NOMO-1 treated with dmso at 0.1 percent for 144 hours (cell line): ENCODE measurements at regions not wholly inside any gene's neighbourhood (a gene's known extent, or its start where the extent isn't known, plus 50 kb on each side); places are given as distances from the start of the nearest gene placed in this dataset.

Experiments used
- DNase-seq: peaks from one replicate; lab custom pipeline; 2025; ENCODE audit not compliant: unreplicated experiment; lab: John Stamatoyannopoulos, UW

DNA sequence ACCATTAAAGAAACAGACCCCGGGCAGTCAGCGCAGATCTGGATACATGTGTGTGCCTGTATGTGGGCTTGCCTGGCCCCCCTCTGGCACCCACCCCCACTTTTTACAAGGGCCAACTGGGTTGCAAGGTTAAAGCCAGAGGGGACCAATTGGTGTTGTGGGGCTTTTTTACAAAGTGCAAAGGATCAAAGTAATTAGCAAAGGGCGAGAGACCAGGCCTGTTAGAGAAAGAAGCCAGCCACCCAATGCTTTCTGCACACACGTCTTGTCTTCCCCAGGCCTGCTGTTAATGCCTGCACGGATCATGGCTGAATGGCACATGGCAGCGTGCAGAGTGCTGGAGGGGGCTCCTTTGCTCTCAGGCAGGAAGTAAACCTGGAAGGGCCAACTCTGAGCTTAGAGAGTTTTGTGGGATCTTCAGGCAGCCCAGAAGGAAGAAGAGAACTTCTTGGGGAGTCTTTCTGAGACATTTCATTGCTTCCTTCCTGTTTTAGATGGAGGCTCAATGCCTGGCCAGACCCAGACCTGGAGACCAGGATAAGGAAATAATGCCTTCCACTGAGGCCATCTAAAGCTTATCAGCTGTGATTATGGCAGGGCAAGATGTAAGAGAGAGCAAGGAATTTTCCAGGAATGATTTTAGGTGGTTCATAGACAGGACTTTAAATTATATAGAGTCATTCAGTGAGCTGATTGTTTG, 523.4 kb upstream of the TBX3 start:
- no peak for DNase-seq

DNA sequence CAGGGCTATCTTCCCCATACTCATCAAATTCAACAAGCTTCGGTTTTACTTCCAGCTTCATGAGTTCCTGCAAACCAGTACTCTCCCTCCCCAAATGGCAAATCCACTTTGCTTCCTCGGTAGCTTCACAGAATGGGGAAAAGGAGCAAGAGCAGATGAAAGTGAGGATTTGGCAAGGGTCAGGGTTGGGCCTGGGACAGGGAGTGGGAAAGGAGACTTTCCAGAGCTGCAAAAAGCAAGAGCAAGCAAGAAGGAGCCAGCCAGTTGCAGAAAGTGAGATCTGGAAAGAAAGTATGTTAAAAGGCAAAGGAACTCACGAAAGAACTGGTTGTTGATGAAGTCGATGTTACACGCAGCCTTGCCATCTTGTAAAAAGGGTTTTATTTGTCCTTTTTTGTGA, 522.8 kb upstream of the TBX3 start:
- no peak for DNase-seq

DNA sequence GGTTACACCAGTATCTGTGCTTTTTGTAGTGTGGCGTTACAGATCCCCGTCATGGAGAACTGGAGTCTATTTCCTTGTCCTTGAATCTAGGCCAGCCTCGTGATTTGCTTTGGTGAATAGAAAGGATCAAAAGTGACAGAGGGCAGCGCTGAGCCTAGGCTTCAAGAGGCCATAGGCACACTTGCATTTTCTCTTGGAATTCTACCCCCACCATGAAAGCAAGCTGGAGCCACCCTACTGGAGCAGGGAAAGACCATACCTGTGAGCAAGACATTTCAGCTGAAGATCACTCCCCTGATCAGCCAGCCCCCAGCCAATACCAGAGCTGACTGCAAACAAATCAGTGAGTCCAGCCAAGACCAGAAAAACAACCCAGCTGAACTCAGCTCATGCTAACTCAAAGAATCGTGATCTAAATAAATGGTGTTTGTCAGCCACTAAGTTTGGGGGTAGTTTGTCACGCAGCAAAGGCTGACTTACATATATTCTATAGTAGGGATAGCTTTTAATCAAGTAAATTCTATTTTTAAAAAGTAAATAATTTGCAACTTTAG, 521.9 kb upstream of the TBX3 start:
- DNase-seq, result no peak

DNA sequence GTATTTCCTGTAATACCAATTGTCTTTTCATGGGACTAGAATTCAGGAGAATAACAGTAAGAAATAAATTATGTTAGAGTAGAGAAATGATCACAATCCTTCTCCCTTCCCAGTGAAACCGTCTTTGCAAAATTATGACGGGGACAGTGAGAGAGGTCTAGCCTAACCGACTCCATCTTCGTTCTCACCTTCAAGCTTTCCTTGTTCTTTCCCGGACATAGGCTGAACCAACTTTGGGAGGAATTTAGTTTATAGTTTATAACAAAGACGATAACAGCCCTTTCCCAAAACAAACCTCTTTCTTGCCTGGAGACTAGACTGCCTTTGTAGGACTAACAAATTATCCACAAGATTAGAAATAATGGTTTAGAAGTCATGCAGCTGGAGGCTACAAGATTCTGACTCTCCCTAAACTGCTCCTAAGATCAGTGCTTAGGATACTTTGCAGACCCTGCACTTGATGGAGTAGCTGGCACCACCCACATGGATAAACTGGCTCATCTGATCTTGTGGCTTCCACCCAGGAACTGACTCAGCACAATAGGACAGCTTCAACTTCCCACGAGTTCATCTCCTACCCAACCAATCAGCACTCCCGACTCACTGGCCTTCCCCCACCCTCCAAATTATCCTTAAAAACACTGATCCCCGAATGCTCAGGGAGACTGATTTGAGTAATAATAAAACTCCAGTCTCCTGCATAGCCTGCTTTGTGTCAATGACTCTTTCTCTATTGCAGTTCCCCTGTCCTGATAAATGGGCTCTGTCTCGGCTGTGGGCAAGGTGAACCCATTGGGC, 521.2 kb upstream of the TBX3 start:
- DNase-seq, result no peak

DNA sequence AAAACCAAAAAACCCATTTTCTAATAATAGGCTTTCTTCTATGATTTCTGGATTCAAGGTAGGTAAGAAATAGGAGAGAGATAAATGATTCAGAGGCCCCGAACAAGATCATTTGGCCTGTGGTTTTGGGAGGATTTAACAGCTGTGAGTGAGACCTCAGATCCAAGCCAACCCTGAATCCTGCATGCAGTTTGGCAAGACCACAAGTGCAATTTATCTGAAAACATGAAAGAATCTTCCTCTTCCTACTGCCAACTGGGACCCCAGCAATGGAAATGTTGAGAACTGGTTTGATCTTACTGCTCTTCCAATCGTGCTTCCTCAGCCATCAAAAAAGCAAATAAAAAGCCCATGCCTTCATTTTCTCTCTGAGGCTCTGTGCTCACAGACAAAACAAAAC, 519.7 kb upstream of the TBX3 start:
- no peak for DNase-seq

DNA sequence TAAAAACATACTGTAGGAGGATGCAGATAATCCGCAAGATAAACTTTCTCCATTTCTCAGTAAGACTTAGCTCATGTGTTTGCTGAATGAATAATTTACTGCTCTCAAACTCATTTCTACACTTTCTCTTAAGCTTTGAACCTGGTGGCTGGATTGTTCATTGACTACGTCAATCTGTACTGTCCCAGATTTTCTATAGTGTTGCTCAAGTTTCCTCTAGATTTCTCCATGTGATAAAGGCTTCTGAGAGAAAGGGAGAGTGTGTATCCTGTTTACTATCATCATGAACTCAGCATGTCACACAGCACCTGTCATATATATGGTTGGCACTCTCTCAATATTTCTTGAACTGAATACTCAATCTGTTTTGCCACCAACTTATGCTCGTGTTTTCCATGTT, 518.0 kb upstream of the TBX3 start:
- DNase-seq, result no peak

DNA sequence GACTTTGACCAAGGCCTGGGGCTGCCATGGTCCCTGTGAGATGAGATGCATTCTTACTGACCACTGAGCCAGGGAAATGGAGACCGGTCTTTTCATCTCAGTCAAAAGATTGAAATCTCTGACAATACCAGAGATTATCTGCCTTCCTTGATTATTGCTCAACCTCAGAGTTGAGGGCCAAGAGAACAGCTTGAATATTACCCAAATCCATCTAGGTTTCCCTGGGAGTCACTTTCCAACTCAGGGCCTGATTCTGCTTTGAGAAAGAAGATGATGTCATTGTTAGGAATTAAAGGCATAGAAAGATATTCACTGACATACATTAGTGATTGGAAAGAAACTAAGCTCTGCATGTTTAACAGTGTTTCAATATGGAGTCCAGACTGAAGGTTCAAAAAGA, 515.9 kb upstream of the TBX3 start:
- no peak for DNase-seq

DNA sequence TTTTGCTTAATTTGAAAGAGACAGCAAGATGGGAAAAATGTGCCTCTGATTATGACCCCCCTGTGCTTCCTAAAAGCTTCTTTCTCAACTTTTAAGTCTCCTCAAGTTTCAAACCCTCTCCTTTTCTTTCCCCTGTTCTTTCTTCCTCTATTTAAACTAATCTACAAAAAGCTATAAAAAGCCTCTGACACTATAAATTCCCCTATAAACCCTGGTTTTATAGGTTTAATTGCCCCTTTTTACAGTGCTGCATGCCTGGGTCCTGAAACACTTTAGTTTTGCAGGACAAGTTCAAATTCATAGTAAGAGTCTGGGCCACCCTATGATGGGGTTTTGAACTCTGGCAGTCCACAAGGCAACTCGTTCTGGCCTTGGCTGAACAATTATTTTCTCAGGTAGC, 510.9 kb upstream of the TBX3 start:
- DNase-seq, result no peak

DNA sequence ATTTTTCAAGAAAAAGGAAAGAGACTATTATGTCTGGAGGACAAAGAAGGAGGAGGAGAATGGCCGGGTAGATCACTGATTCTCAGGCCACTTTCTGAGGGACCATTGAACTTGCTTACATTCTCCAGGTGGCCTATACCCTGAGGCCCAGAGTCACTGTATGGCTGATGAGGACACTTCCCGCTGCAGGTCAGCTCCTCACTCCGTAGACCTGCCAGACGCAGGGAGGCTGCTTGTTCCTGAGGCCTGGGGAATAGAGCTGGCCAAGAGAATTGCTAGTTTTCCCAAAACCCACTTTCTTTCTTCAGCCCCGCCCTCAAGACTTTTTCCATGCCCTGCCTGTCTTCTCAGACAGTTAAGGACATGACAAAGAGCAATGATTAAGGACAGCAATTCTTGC, 510.5 kb upstream of the TBX3 start:
- DNase-seq, result no peak

DNA sequence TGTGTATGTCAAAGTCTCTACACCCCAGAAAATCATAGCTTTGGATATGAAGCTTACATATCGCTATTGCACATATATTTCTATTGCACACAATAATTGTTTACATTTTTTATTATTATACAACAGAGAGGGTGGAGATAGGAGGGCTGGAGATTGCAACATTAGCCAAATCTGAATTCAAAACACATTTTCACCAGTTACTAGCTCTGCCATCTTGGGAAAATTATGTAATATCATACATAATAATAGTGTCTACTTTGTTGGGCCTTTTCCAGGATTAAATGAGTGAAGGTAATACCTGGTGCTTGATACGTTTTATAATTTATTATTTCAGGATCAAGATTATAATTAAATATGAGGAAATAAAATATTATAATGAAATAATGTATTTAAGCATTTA, 507.4 kb upstream of the TBX3 start:
- no peak for DNase-seq

DNA sequence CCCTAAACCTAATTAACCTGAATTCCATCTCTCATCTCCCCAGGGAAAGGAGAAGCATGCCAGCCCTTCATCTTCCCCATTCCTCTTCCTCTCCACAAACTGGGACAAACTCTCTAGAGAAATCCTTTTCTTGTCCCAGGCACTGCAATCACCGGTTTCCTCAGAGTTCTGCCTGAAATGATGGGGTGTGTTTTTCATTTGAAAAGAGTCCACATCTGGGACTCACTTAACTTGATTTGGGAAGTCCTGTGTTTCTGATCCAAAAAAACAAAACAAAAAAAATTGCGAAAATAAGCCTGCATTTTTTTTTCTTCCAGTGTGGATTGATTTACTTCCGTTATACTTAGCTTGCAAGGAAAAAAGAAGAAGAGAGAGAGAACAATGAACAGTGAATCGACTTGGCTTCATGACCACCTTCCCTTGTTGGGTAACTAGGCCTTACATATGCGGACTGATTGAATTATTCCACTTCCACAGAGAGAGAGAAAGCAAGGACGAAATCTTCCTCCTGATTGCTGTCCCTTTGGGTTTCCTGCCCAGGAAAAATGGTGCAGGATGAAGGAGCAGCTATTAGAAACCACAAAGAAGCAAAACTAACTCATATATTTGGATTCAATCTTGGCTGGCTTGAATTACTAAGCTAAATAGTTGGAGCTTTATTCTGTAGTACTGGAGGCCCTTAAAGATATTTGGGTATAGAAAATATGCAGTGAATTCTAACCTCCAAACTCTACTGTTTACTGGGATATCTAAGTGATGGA, 506.2 kb upstream of the TBX3 start:
- no peak for DNase-seq

DNA sequence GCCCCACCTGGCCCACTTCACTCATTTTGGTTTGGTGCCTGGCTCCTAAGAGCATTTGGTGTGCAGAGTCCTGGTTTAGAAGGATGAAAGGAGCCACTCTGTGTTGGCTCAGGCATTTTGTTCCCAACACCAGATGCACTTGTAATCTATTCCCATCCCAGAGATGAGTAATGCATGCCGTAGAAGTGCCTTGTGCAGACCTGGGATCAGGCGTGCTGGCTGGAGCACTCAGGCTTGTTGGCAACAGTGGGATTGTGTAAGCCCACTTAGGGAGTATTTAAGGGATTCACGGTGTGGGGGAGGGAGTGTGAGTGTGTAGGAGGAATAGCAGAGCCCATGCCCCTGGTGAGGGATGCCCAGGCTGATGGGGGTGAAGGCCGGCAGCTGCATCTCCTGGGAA, 501.5 kb upstream of the TBX3 start:
- no peak for DNase-seq

DNA sequence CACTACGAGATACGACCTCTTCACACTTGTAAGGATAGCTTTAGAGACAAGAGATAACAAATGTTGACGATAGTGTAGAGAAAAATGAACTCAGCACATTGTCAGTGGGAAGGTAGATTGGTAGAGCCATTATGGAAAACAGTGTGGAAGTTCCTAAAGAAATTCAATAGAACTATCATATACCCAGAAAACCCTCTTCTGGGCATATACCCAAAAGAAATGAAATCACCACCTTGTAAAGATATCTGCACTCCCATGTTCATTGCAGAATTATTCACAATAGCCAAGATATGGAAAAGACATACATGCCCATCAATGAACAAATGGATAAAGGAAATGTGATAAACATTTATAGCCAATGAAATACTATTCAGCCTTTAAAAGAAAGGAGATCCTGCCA, 499.8 kb upstream of the TBX3 start:
- DNase-seq, result no peak

DNA sequence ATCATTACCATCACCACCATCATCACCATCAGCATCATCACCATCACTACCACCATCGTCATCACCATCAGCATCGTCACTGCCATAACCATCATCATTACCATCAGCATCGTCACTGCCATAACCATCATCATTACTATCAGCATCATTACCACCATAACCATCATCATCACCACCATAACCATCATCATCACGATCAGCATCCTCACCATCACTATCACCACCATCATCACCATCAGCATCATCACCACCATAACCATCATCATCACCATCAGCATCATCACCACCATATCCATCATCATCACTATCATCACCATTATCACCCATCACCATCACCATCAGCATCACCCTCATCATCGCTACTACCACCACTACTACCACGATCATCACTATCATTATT, 493.9 kb upstream of the TBX3 start:
- no peak for DNase-seq

DNA sequence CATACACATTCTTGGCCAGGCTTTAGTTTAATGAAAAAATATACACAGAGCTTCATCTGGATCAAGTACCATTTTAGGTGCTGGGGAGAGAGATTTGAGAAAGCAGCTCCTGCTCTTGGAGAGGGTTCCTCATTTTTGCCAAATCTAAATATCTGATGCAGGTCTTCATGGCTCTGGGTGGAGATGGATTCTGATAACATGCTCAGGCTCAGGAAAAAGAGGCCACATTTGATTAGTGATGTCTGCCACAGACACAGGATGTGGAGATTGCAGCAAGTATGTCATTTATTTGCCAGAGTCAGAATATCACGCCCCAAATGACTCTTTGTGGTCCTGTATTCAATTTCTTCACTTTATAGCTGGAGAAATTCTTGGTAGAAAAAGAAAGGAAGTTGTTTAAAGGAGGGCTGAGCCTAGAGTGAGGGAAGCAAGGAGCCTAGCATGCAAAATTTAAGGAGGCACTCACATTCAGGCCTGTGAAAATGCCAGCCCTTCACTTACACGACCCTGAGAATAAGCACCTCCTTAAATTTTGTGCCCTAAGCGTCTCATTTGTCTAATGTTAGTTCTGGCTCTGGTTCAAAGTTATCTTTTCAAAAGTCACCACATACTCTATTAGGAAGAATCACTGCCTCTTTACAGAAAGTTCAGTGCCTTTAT, 492.9 kb upstream of the TBX3 start:
- no peak for DNase-seq

DNA sequence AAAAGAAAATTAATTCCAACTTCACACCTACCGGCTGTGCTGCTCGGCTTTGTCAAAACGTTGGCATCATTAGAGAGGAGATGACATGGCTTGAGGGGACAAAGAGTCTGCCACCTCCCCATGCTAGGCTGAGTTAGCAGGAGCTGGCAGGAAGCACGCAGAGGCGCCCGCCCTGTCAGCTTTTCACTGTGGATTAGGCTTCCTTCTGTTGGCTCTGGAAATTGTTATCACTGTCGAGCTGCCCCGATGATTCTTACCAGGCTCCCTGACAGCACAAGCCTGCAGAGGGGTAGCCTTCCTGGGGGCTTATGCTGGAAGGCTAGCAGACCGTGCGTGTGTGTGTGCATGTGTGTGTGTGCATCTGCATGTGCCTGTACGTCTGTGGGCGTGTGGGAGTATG, 490.9 kb upstream of the TBX3 start:
- DNase-seq, result no peak

DNA sequence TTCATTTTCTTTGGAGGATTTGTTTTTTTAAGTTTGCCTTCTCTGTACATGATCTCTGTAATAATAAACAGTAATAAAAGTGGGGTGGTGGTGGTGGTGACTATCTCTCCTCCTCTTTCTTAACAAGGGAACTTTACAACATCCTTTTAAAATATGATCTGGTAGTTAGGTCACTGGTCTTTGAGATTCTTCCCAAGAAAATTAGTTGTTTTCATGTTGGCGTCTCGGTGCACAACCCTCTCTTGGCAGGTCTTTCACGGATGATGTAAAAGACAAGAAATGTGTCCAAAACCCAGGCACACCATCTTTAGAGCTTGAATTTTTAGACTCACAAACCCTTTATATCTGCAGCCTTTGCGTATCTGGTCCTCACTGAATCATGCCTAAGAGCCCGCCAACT, 488.5 kb upstream of the TBX3 start:
- no peak for DNase-seq

DNA sequence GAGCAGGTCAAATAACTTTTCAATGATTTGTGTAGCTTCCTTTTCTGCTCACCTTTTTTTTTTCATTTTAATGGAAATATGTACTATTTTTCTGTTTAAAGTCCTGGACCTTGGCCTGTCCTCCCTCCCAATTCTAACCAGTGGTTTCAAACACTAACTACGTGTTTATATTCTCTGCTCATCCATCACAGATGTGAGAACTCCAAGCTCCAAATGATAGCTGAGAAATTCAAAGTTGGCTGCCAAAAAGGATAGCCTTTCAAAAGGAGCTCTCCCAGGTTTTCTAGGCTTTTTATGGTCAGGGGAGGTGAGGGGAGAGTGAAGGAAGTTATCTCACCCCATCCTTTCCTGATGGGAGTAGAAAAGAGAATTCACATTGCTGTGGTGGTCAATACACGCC, 486.0 kb upstream of the TBX3 start:
- DNase-seq, result no peak

DNA sequence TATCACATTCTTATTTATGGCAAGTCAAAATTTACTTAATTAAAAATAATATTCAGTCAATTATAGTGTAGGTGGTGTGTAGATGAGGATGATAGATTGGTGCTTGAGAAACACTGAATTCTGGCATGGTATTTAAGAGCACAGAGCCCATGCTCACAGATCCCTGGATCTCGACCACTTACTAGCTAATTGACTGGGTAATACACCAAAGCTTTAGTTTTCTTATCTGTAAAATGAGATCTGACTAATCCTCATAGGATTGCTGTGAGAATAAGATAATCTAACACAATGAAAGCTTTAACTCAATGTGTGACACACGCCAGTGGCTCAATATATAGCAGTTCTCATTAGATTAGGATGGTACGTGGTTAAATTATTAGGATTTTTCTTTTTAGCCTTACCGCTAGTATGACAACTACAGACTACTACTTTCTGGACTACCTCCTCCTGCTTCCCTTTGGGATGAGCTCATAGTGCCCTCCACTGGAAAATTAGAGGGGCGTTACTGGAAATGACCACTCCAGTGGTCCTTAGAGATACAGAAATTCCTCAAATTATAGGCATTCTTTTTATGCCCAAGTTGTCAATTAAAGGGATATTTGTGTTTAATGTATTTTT, 482.8 kb upstream of the TBX3 start:
- DNase-seq, result no peak

DNA sequence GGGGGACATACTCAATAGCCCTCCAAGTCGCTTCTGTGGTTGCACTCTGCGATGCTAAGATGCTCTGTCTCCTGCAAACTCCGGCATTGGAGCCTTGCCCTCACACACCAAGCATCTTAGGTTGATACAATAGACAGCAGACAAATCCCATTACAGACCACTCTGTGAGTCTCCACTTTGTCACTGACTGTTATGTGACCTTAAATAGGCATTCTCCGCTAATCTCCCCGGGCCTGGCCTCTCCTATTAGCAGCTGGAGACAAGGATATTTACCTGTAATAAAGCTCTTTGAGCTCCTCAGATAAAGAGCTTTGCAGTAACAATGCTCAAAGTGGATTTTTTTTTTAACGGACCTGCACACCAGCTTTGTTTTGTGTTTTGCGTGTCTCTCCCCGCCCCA, 479.7 kb upstream of the TBX3 start:
- no peak for DNase-seq
